HG03066 (cell line): ENCODE measurements at regions not wholly inside any gene's neighbourhood (a gene's known extent, or its start where the extent isn't known, plus 50 kb on each side); places are given as distances from the start of the nearest gene placed in this dataset.
"Not testable (repeated sequence)": the region's sequence is repeated elsewhere in the genome, so short reads cannot be mapped to it uniquely, and the experiment has no call there.

ENCODE experiments used
- ATAC-seq: cut with Tn5 transposase; IDR thresholded peaks from one replicate; pipeline ENCODE4 v1.9.1; 2021; ENCODE audit warnings: low read depth; ENCODE audit not compliant: unreplicated experiment

- ATAC-seq, result no peak
These were observed 605.4 kb upstream of the KIF2B start for GRCh38 chr17:53217311-53217710.

DNA sequence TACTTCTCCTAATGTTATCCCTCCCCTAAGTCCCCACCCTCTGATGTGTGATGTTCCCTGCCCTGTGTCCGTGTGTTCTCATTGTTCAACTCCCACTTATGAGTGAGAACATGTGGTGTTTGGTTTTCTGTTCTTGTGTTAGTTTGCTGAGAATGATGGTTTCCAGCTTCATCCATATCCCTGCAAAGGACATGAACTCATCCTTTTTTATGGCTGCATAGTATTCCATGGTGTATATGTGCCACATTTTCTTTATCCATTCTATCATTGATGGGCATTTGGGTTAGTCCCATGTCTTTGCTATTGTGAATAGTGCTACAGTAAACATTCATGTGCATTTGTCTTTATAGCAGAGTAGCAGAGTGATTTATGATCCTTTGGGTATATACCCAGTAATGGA lies 613.8 kb upstream of the KIF2B start:
- not testable (repeated sequence) for ATAC-seq

DNA sequence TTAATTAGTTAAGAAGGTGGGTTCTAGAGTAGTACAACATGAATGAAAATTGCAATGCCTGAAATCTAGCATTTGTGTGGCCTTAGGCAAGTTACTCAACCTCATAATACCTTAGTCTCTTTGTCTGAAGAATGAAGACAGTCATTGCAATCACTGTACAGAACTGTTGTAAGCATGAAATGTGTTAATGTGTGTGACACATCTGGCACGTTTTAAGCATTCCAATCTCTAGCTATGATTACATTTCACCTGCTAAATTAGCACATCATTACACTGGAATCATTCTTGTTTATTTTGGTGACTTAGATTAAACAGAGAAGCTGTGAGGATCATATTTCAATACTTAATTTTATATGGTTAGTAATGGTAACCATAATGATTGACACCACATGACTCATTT lies 629.7 kb upstream of the KIF2B start:
- no peak for ATAC-seq

- ATAC-seq, result no peak
These were observed 630.8 kb upstream of the KIF2B start for GRCh38 chr17:53191878-53192277.

DNA sequence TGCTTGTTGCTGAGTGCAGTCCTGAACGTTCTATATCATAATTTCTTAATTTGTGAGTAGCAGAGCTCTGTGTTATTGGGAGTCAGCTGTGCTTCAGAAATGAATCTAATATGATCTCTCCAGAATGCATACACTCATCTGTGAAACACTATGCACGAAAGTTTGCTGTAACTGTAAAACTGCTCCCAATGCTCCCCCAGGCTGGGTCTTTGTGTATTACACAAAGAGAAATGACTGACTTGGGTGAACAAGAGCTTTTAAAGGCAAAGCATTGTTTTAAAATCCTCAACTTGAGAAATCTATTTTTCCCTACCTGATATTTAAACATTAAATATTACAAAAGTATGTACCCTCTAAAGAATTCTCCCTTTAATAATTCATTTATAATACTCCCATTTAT lies 636.7 kb upstream of the KIF2B start:
- ATAC-seq, result no peak

- no peak for ATAC-seq
These were observed 646.1 kb upstream of the KIF2B start for GRCh38 chr17:53176629-53177028.

DNA sequence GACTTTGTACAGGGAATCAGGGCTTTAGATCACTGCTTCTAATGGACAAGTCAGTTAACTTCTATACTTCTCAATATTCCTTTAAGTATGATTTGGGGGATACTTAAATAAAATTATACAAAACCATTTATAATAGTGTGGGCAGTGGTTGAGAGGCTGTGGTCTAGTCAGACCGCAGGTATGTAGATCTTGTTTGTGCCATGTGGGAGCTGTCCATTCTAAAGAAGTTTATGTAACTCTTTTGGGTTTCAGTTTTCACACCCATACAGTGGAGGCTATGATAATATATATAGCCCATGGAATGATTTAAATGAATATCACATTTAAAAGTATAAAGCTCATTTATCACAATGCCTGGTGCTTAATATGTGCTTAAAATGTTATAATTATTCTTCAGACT lies 654.3 kb upstream of the KIF2B start:
- no peak for ATAC-seq

DNA sequence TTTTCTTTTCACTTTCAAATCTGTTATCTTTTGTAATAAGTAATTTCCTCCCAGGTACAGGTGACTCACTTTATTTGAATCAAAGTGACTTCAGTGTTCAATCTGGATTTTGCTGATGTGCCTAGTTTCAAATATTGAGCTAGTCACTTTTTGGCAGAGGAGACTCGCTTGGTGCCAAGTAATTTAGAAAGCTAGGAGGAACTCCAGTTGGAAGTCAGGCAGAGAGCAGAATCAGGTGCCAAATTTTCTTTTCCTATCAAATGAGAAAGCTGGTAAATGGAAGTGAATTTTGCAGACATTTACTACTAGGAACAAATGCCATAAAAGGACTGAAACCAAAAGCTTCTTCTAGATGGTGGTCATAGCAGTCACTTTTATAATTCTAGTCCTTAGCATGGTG lies 656.0 kb upstream of the KIF2B start:
- no peak for ATAC-seq

DNA sequence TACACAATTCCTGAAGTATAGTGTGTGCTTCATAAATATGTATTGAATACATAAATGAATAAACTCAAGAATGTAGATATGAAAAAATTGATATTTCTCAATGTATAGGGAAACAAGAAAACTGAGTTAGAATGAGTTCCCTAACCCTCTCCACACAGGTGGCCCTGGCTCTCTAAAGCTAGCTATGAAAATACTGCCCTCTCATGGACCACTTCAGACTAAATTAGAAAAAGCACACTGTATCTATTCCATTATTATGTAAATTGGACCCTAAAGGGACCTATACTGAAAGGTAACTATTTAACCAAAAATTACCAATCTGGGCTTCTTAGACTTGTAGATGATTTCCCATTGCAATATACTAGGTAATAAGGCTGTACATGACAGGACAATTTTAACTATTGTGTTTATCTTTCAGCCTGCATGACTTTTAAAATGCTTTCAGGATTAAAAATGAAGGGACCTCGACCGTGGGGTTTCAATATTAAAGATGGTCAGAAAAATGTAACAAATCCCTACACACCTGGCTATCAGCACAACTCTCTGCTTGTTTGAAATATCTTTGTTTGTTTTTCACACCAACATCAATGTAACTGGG lies 672.5 kb upstream of the KIF2B start:
- ATAC-seq, result no peak

DNA sequence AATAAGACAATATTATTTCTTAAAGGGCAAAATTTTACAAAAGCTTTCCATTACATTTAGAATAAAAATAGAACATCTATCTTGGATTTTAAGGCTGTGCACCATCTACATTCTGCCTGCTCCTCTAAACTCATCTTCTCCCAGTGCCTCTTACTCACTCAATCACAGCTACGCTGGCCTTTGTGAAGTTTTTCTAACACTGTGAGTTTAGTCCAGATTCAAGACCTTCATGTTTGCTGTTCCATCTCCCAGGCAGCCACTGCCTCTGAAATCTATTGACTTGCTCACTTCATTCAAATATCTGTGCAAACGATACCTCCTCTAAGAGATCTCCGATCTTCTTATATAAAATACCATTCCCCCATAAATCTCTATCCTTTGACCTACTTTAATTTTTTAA lies 673.4 kb upstream of the KIF2B start:
- no peak for ATAC-seq

DNA sequence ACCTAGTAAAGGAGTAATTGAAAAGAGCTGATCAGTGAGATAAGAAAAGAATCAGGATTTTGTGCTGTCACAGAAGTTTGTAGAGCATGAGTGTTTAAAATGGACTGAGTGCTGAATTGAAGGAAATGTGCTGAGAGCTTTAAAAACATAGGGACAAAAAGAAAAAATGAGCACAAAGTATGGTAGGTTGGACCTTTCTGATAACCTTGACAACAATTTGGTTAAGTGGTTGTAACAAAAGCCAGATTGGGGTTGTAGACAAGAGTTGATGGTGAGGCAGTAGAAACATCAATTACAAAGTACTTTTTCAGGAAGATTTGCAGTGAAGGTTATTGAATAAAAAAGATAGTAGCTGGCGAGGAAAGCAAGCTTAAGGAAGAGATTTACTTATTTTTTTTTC lies 674.7 kb upstream of the KIF2B start:
- ATAC-seq, result no peak

DNA sequence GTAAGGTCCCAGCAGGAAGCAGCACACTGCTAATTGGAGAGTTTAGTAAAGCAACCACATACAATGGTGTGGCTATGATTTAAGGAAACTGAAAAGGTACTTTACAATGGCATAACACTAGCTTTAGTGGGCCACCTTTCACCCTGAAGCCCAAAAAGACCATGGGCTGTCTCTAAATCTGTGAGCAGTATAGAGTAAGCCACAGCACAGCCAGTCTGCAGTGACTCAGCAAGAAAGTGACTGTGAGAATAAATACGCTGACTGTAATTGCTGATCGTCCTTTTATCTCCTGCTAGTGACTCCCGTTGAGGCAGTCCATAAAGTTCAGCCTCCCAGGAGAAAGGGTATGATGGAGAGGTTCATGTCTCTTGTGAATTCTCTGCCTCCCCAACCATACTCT lies 679.8 kb upstream of the KIF2B start:
- ATAC-seq, result no peak

- no peak for ATAC-seq
These were observed 681.0 kb upstream of the KIF2B start for GRCh38 chr17:53141731-53142130.

DNA sequence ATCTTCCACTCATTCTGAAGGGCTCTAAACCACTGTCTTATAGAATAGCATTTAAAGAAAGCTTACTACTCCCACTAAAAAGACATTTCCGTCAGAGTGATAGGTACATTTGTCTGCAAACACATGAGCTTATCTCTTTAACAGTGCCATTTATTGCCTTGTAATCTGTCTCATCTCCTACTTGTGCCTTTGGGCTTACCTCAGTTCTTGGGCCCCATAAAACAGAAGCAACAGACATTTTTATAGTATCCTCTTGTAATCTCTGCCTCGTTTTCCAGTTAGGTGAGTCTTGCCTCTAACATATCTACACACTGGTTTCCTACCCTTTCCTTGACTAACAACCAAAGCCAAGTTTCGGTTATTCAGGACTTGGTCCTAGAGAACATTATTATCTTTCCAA lies 681.4 kb upstream of the KIF2B start:
- ATAC-seq, result no peak

- ATAC-seq, result no peak
These were observed 684.9 kb upstream of the KIF2B start for GRCh38 chr17:53137869-53138268.

- no peak for ATAC-seq
These were observed 686.8 kb upstream of the KIF2B start for GRCh38 chr17:53135969-53136368.

DNA sequence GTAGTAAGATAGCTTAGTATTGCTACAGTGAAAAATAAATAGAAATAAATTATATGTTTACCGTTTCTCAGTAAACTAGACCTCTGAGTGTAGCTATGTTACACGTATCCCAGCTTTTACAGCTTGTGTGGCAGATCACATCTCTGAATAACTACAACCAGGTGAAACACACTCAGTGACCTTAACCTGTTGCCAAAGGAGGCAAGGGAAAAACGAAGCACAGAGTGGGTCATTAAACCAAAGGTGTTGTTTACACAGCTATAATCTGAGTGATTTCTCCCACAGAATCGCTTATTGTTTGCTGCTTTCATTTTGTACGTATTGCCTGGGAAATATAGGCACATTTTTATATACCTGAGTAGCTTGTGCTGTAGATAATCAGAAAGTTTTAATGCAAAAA lies 688.2 kb upstream of the KIF2B start:
- no peak for ATAC-seq

DNA sequence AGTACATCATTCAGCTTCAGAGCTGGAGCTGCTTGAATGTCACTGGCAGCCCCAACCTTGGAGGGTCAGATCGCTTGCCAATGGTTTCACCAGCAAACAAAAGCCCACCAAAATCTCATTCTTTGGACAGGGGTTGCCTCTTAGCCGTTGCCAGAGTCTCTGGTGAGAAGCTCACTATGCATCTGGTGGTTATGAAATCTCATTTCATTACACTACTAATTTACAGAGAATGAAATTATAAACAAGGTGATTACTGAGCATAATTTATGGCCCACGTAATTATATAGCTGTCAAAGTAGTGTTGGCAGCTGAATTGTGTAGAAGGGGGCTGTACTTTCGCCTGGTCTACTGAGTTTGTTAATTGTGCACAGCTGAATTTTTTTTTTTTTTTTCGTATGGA lies 688.9 kb upstream of the KIF2B start:
- ATAC-seq, result no peak

- ATAC-seq, result no peak
These were observed 692.9 kb upstream of the KIF2B start for GRCh38 chr17:53129863-53130262.

- ATAC-seq, result no peak
These were observed 695.4 kb upstream of the KIF2B start for GRCh38 chr17:53127331-53127730.

- no peak for ATAC-seq
These were observed 699.8 kb upstream of the KIF2B start for GRCh38 chr17:53122966-53123365.

DNA sequence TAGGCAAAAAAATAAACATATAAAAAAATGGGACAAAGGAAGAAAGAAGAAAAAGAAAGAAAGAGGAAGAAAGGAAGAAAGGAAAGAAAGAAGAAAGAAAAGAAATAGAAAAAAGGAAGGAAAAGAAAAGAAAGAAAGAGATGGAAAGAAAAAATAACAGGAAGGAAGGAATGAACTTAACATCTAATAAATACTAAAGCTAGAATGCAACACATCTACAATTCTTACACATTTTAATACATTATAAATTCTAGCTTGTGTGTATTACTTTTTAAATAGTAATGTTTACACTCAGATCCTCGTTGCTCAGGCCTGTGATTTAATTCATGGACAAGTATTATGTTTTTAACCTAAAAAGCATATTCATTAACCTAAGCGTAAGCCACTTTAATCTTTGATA lies 703.0 kb upstream of the KIF2B start:
- no peak for ATAC-seq

DNA sequence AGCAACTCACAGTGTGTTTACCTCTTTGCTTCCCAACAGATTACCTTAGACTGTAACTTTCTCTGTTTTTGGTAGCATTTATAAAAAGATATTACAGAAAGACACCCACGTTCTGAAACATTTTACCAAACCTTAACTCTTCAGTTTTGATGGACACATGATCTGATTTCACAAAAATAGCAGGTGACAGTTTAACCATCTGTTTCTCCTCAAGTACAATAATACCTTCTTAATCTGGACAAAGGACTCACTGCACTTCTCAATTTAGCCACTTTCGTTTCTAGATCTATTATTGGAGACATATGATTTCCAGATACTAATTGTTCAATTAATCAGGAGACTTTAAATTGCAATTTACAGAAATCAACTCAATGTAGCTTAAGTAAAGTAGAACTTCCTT lies 703.8 kb upstream of the KIF2B start:
- no peak for ATAC-seq
